OCI-LY1 (cell line): ENCODE measurements at regions not wholly inside any gene's neighbourhood (a gene's known extent, or its start where the extent isn't known, plus 50 kb on each side); places are given as distances from the start of the nearest gene placed in this dataset.

Source experiments
- EZH2 ChIP-seq: fragments of 200-600 bp; sonication (generic), shearing (Covaris generic); IDR thresholded peaks from 2 replicates; pipeline ENCODE4 v1.8.0; 2017; ENCODE audit warnings: borderline replicate concordance, mixed run types, mild to moderate bottlenecking, antibody characterized with exemption, low read length, moderate library complexity, mixed read lengths
- TF ChIP-seq, protein P1 (sequence below): fragments of 200-600 bp; sonication (generic), shearing (Covaris generic); IDR thresholded peaks from 2 replicates; pipeline ENCODE4 v1.5.1; 2017; ENCODE audit warnings: mild to moderate bottlenecking, antibody characterized with exemption, low read length, moderate library complexity, mixed read lengths

DNA sequence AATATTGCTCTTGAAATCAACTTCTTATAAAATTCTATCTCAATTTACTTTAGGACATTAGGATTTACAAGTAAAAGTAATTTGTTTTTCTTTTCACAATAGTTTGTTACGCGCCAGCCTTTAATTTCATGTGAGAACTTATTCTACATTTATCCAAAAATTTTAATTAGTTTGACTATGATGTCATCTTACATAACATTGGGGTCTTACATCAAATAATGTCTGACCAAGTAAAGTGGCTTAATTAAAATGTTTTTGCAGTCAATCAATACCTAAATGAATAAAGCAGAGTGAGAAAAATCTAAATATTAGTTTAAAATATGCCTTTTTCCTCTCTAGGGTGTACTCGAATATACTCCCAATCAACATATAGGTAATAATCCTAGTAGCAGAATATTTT, 666.2 kb upstream of the FBXO33 start:
- TF ChIP-seq, protein P1, sequence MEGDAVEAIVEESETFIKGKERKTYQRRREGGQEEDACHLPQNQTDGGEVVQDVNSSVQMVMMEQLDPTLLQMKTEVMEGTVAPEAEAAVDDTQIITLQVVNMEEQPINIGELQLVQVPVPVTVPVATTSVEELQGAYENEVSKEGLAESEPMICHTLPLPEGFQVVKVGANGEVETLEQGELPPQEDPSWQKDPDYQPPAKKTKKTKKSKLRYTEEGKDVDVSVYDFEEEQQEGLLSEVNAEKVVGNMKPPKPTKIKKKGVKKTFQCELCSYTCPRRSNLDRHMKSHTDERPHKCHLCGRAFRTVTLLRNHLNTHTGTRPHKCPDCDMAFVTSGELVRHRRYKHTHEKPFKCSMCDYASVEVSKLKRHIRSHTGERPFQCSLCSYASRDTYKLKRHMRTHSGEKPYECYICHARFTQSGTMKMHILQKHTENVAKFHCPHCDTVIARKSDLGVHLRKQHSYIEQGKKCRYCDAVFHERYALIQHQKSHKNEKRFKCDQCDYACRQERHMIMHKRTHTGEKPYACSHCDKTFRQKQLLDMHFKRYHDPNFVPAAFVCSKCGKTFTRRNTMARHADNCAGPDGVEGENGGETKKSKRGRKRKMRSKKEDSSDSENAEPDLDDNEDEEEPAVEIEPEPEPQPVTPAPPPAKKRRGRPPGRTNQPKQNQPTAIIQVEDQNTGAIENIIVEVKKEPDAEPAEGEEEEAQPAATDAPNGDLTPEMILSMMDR, result no peak
- TF ChIP-seq EZH2, result no peak
